Endothelial cell of umbilical vein (primary cell): ENCODE measurements at regions not wholly inside any gene's neighbourhood (a gene's known extent, or its start where the extent isn't known, plus 50 kb on each side); places are given as distances from the start of the nearest gene placed in this dataset.
A peak's percentile ranks its signal among the peaks of the same experiment; 100 is the strongest.

Experiments used
- BruUV-seq: library from RNA; stranded (reverse); fragments of 400-500 nt; replicated peaks from 2 replicates; lab custom pipeline; 2021; lab: Mats Ljungman, UMichigan
- CTCF ChIA-PET: fragments of 300-600, 350-600 bp; sonication (Branson Sonifier 250); formaldehyde crosslinking; loops from one replicate; lab custom pipeline; 2021; ENCODE audit warnings: antibody characterized with exemption, inconsistent platforms; lab: Charles Lee
- POLR2A ChIA-PET: fragments of 300-600, 350-600 bp; sonication (Branson Sonifier 250); formaldehyde crosslinking; loops from one replicate; lab custom pipeline; 2021; ENCODE audit warnings: antibody characterized with exemption, inconsistent platforms; lab: Charles Lee
- DNase-seq: peaks from one replicate; pipeline ENCODE4 v3.0.0-alpha.2; 2011; ENCODE audit warnings: low read depth, low spot score
- FAIRE-seq: peaks from 2 replicates; lab custom pipeline; 2011; peaks lifted over from hg19 to GRCh38; lab: Jason Lieb, UNC
- H2AFZ ChIP-seq: 2 replicates; pipeline ENCODE4 v1.6.0; 2012; ENCODE audit warnings: low read depth, low read length, control low read depth, inconsistent platforms
- H3K27ac ChIP-seq: 2 replicates; pipeline ENCODE4 v1.5.1; 2011; ENCODE audit warnings: low read depth, mild to moderate bottlenecking, control low read depth, low read length, moderate library complexity; ENCODE audit not compliant: insufficient read depth
- H3K27me3 ChIP-seq, 2 experiments: 2 replicates each; pipeline versions ENCODE4 v1.6.0 to v1.6.1; 2011; ENCODE audit warnings: low read length in 2 of 2, mixed read lengths in 1 of 2; ENCODE audit not compliant: control insufficient read depth in 2 of 2, insufficient read depth in 2 of 2
- H3K36me3 ChIP-seq, 2 experiments: 2 replicates in 1 of 2; 3 replicates in 1 of 2; pipeline ENCODE4 v1.5.1; 2011; ENCODE audit warnings: low read length in 2 of 2, mild to moderate bottlenecking in 1 of 2, moderate library complexity in 1 of 2; ENCODE audit not compliant: control insufficient read depth in 2 of 2, insufficient read depth in 2 of 2; ENCODE audit errors: extremely low read depth in 1 of 2
- H3K4me1 ChIP-seq: 3 replicates; pipeline ENCODE4 v1.5.1; 2011; ENCODE audit warnings: mild to moderate bottlenecking, low read length; ENCODE audit not compliant: control insufficient read depth, insufficient read depth; ENCODE audit errors: extremely low read depth
- H3K4me2 ChIP-seq: 2 replicates; pipeline ENCODE4 v1.6.1; 2011; ENCODE audit warnings: low read length, control low read depth, mixed read lengths; ENCODE audit not compliant: insufficient read depth
- H3K4me3 ChIP-seq, 3 experiments: fragments of 200-600 bp in 1 of 3; sonication (generic), shearing (Covaris generic) in 1 of 3; replicated peaks in 1 of 3; 2 replicates each; pipeline ENCODE4 v1.5.1; 2011 to 2016; ENCODE audit warnings: control low read depth in 3 of 3, low read length in 3 of 3, mild to moderate bottlenecking in 2 of 3, inconsistent platforms in 1 of 3, low read depth in 1 of 3, moderate library complexity in 1 of 3; ENCODE audit not compliant: insufficient read depth in 1 of 3
- H3K79me2 ChIP-seq: 2 replicates; pipeline ENCODE4 v1.6.0; 2012; ENCODE audit warnings: low read length, inconsistent platforms; ENCODE audit not compliant: control insufficient read depth, insufficient read depth
- H3K9ac ChIP-seq: replicated peaks from 2 replicates; pipeline ENCODE3; 2011; ENCODE audit warnings: low read length, control low read depth; ENCODE audit not compliant: insufficient read depth; ENCODE audit errors: extremely low read depth
- H3K9me1 ChIP-seq: replicated peaks from 3 replicates; pipeline ENCODE4 v1.6.0; 2011; ENCODE audit warnings: mild to moderate bottlenecking, low read length; ENCODE audit not compliant: control insufficient read depth, insufficient read depth; ENCODE audit errors: extremely low read depth
- H3K9me3 ChIP-seq: replicated peaks from 2 replicates; pipeline ENCODE4 v1.5.1; 2012; ENCODE audit warnings: low read length, inconsistent platforms; ENCODE audit not compliant: control insufficient read depth, insufficient read depth
- H4K20me1 ChIP-seq: replicated peaks from 2 replicates; pipeline ENCODE3; 2011; ENCODE audit warnings: mild to moderate bottlenecking, low read length; ENCODE audit not compliant: control insufficient read depth, insufficient read depth; ENCODE audit errors: extremely low read depth
- CTCF ChIP-seq, 2 donors: IDR thresholded peaks; 1 replicate in 1 of 2; 2 replicates in 1 of 2; pipeline ENCODE4 v1.5.1; 2011; ENCODE audit warnings: low read length in 2 of 2, mild to moderate bottlenecking in 2 of 2, moderate library complexity in 2 of 2, control low read depth in 1 of 2, inconsistent platforms in 1 of 2, low read depth in 1 of 2; ENCODE audit not compliant: insufficient read depth in 1 of 2; ENCODE audit errors: extremely low read depth in 1 of 2
- EZH2 ChIP-seq: IDR thresholded peaks from 2 replicates; pipeline ENCODE4 v1.6.1; 2012; ENCODE audit warnings: borderline replicate concordance, low read depth, mild to moderate bottlenecking, moderate library complexity, low read length, inconsistent platforms; ENCODE audit not compliant: severe bottlenecking
- FOS ChIP-seq: IDR thresholded peaks from 2 replicates; pipeline ENCODE4 v1.6.1; 2011; ENCODE audit warnings: mild to moderate bottlenecking, low read length, moderate library complexity, borderline replicate concordance; ENCODE audit not compliant: insufficient read depth
- GATA2 ChIP-seq: IDR thresholded peaks from 2 replicates; pipeline ENCODE4 v1.7.0; 2011; ENCODE audit warnings: low read depth, mild to moderate bottlenecking, moderate library complexity, mixed read lengths, low read length; ENCODE audit not compliant: insufficient read length, insufficient read depth
- JUN ChIP-seq: IDR thresholded peaks from 2 replicates; pipeline ENCODE4 v1.6.1; 2011; ENCODE audit warnings: borderline replicate concordance, low read depth; ENCODE audit not compliant: insufficient read length, insufficient read depth
- MAX ChIP-seq: IDR thresholded peaks from 2 replicates; pipeline ENCODE4 v1.6.1; 2011; ENCODE audit not compliant: insufficient read depth, insufficient read length
- MYC ChIP-seq: IDR thresholded peaks from one replicate; pipeline ENCODE4 v1.6.1; 2011; ENCODE audit warnings: mild to moderate bottlenecking, low read depth, low read length
- POLR2A ChIP-seq: IDR thresholded peaks from 2 replicates; pipeline ENCODE4 v1.6.1; 2012; ENCODE audit warnings: low read depth, mild to moderate bottlenecking, control low read depth, low read length
- POLR2AphosphoS5 ChIP-seq: IDR thresholded peaks from 2 replicates; pipeline ENCODE4 v1.6.1; 2012; ENCODE audit warnings: low read depth, mild to moderate bottlenecking, control low read depth, low read length, moderate library complexity; ENCODE audit not compliant: insufficient read depth
- dilution Hi-C: fragments of 300-500 bp; cut with MboI; formaldehyde crosslinking; loops from one replicate; pipeline ENCODE4 v1.15.0; 2019; ENCODE audit warnings: low sequenced_read_pairs; ENCODE audit not compliant: extremely low pct_ligation_motif_present
- intact Hi-C: fragments of 100-400 bp; cut with micrococcal nuclease; formaldehyde crosslinking; loops from one replicate; pipeline ENCODE4 v1.10.0; 2022

- BruUV-seq, result no TSS peak
- Histone ChIP-seq H3K79me2 (no peaks in the 10 kb centered on the region), H2AFZ (no peak overlapping the region), H3K9me1 (no peaks in the 10 kb centered on the region), H3K4me3 (no peak overlapping the region), H4K20me1 (no peaks in the 10 kb centered on the region), H3K27ac (peak overlapping the region; percentile 89), H3K9ac (peak overlapping the region; percentile 34), H3K27me3 (no peaks in the 10 kb centered on the region), H3K4me1 (peaks cover 44% of the 10 kb centered on the region), H3K36me3 (no peaks in the 10 kb centered on the region), H3K9me3 (no peaks in the 10 kb centered on the region), H3K4me2 (peak overlapping the region; percentile 69)
- dilution Hi-C loops, result no loop called here
- DNase-seq (peak; percentile 39), FAIRE-seq (peak; percentile 80)
- intact Hi-C loops, result no loop called here
- ChIA-PET POLR2A (no interaction called here), CTCF (interaction anchor here (1.0 kb wide), 1 partner anchor 11 kb away, joined by 3 read pairs; no protein-coding TSS in a partner anchor)
- TF ChIP-seq CTCF (IDR thresholded peaks at IDR 0.05; ENCODE audit: extremely low read depth in 1 of 2, insufficient read depth in 1 of 2, low read depth in 1 of 2, low read length in 2 of 2) (no peak), EZH2 (no peak), GATA2 (no peak), MYC (no peak), POLR2AphosphoS5 (no peak), FOS (no peak), MAX (no peak), POLR2A (no peak), JUN (no peak)
Observed at GRCh38 chr1:115166531-115167091, 77.3 kb upstream of the TSPAN2 start.
